NT2/D1 (cell line): ENCODE measurements at regions not wholly inside any gene's neighbourhood (a gene's known extent, or its start where the extent isn't known, plus 50 kb on each side); places are given as distances from the start of the nearest gene placed in this dataset.

Experiments used
- DNase-seq: peaks from one replicate; pipeline ENCODE4 v3.0.0-alpha.2; 2011; ENCODE audit warnings: low read depth, low spot score
- H3K27me3 ChIP-seq: 2 replicates; pipeline ENCODE4 v1.6.0; 2011; ENCODE audit warnings: mild to moderate bottlenecking; ENCODE audit not compliant: insufficient read length, insufficient read depth
- H3K36me3 ChIP-seq: 2 replicates; pipeline ENCODE4 v1.6.1; 2011; ENCODE audit warnings: mild to moderate bottlenecking, low read length, mixed read lengths; ENCODE audit not compliant: insufficient read depth, insufficient read length
- H3K4me1 ChIP-seq: 2 replicates; pipeline ENCODE4 v1.5.1; 2011; ENCODE audit not compliant: insufficient read depth, insufficient read length
- H3K4me3 ChIP-seq: 2 replicates; pipeline ENCODE4 v1.5.1; 2011; ENCODE audit warnings: low read depth; ENCODE audit not compliant: insufficient read length
- H3K9ac ChIP-seq: 2 replicates; pipeline ENCODE4 v1.6.0; 2011; ENCODE audit warnings: low read depth; ENCODE audit not compliant: insufficient read length
- H3K9me3 ChIP-seq: 2 replicates; pipeline ENCODE4 v1.5.1; 2011; ENCODE audit warnings: mild to moderate bottlenecking, low read length; ENCODE audit not compliant: insufficient read depth
- SUZ12 ChIP-seq: IDR thresholded peaks from 2 replicates; pipeline ENCODE4 v1.6.1; 2011; ENCODE audit not compliant: insufficient read length, insufficient read depth; ENCODE audit errors: extremely low read depth
- YY1 ChIP-seq: IDR thresholded peaks from 2 replicates; pipeline ENCODE4 v1.6.1; 2011; ENCODE audit not compliant: insufficient read length, insufficient read depth
- ZNF274 ChIP-seq: IDR thresholded peaks from 2 replicates; pipeline ENCODE4 v1.6.1; 2011; ENCODE audit warnings: mild to moderate bottlenecking, low read depth, low read length

DNA sequence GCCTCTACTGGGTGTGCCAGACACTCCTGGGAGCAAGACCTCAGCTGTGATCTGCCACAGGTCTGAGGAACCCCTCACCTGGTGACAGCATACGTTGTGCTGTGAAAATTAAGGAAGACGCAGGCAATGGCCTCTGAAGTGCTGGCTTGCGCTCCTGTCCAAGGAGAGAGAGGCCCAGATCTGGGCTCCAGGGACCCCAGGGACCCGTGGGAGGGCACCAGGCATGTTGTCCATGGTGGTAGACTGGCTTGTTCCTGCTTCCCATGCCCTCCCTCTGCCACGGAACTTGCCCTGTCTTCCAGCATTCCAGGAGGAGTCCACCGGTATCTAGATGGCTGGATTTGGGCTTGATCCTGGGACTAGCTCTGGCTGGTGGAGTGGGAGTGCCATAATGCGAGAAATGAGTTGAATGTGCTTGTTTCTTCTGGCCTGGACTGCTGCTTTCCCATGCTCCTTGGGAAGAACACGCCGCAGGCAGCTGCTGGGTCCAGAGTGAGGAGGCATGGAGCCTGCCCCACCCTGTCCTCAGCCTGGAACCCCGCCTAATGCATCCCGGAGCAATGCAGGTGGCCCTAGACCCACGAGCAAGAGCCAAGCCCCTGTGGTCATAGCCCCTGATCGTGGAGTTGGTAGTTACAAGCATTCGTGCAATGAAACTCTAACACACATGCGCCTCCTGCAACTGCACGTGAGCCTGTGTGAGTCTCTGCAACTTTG is 190.2 kb downstream of the TEX29 start:
- Histone ChIP-seq H3K9me3 (no peaks in the 10 kb centered on the region), H3K4me1 (peaks cover 2% of the 10 kb centered on the region), H3K4me3 (no peak overlapping the region), H3K36me3 (no peaks in the 10 kb centered on the region), H3K9ac (no peak overlapping the region), H3K27me3 (no peaks in the 10 kb centered on the region)
- TF ChIP-seq SUZ12 (no peak), YY1 (no peak), ZNF274 (no peak)
- DNase-seq: no peak

- H3K4me1 ChIP-seq: peaks cover 2% of the 10 kb centered on the region
- no peaks in the 10 kb centered on the region for H3K36me3 ChIP-seq
- H3K4me3 ChIP-seq: no peak overlapping the region
- TF ChIP-seq ZNF274 (no peak), YY1 (no peak), SUZ12 (no peak)
- H3K27me3 ChIP-seq: no peaks in the 10 kb centered on the region
- DNase-seq: no peak
- no peaks in the 10 kb centered on the region for H3K9me3 ChIP-seq
- no peak overlapping the region for H3K9ac ChIP-seq
These were observed 190.8 kb downstream of the TEX29 start for GRCh38 chr13:111511219-111511732.

DNA sequence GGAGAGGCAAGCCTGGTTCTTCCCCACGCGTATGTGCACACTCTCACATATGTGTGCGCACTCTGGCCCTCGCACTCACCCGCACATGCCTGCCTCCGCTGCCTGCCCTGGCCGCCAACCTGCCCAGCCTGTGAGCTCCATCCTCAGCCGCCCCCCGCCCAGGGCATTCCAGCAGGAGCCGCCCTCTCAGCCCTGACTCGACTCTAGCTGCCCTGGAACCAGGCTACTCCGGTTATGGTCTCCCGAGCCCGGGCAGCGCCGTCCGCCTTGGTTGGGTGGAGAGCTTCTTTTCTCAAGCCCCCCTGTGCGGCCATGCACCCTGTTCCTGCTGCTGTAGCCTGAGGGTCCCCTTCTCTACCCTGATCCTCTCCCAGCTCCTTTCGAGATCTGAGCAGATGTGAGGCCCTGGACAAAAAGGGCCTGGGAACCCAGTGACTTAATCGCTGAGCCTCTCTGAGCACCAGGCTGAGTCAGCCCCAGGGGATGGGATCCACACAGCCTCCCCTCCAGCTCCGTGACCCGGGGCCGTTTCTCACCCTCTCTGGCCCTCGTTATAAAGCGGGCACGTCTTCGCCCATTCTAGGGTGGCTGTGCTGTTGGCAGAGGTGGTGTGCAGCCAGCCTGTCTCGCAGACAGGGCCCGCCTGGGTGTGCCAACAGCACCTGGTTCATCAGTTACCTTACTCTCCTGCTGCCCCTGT is 191.5 kb downstream of the TEX29 start:
- DNase-seq: no peak
- H3K4me3 ChIP-seq: no peak overlapping the region
- no peaks in the 10 kb centered on the region for H3K36me3 ChIP-seq
- H3K4me1 ChIP-seq: peaks cover 2% of the 10 kb centered on the region
- H3K9me3 ChIP-seq: no peaks in the 10 kb centered on the region
- no peak overlapping the region for H3K9ac ChIP-seq
- no peak for TF ChIP-seq YY1
- TF ChIP-seq ZNF274: no peak
- TF ChIP-seq SUZ12: no peak
- no peaks in the 10 kb centered on the region for H3K27me3 ChIP-seq

- TF ChIP-seq YY1 (no peak), SUZ12 (no peak)
- Histone ChIP-seq H3K36me3 (no peaks in the 10 kb centered on the region), H3K4me1 (peaks cover 2% of the 10 kb centered on the region), H3K9me3 (no peaks in the 10 kb centered on the region), H3K9ac (no peak overlapping the region), H3K4me3 (no peak overlapping the region), H3K27me3 (no peaks in the 10 kb centered on the region)
- DNase-seq: no peak
These were observed 192.3 kb downstream of the TEX29 start for GRCh38 chr13:111512707-111513106.

DNA sequence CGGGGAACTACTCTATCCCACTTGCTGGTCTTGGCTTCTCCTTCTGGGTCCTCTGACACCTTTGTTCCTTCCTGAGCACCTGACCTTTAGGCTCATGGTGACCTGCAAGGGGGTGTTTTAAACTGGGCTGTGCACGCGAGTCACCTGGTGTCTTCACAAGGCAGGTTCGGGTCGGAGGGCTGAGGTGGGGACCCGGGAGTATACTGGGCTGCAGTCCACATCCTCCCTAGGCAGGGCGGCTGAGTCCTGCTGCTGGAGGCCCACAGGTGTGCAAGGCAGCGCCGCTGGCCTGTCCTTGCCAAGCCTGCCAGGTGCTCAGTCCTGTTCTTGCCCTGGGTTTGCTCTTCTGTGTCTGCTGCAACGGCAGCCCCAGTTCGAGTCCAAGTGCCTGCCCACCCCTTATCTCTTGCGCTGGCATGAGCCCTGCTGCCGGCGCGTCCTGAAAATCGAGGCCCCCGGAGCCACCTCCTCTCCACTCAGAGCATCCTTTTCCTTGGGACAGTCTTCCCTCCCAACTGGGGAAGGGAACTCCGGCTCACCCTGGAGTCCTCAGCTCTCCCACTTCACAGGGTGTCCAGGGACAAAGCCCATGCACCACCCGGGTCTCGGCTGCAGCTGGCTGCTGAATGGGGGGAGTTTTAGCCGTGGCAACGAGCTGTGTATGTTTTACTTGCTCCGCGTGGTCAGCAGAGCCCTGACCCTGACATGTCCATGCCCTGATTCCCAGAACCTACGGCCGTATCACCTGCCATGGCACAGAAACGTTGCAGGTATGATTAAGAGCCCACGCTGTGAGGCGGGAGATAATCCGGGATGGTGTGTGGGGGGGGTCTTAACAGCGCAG is 193.5 kb downstream of the TEX29 start:
- Histone ChIP-seq H3K9me3 (no peaks in the 10 kb centered on the region), H3K27me3 (no peaks in the 10 kb centered on the region)

GRCh38 chr13:111514610-111515306 is 194.3 kb downstream of the TEX29 start:
- H3K4me1 ChIP-seq: peaks cover 2% of the 10 kb centered on the region
- no peak for TF ChIP-seq SUZ12
- TF ChIP-seq ZNF274: no peak
- TF ChIP-seq YY1: no peak
- no peak for DNase-seq
- H3K9me3 ChIP-seq: no peaks in the 10 kb centered on the region
- no peaks in the 10 kb centered on the region for H3K36me3 ChIP-seq
- H3K4me3 ChIP-seq: no peak overlapping the region
- H3K9ac ChIP-seq: no peak overlapping the region
- H3K27me3 ChIP-seq: no peaks in the 10 kb centered on the region

More for the DNA sequence above, 193.5 kb downstream of the TEX29 start:
- Histone ChIP-seq H3K4me3 (no peak overlapping the region), H3K9ac (no peak overlapping the region), H3K36me3 (no peaks in the 10 kb centered on the region), H3K4me1 (peaks cover 2% of the 10 kb centered on the region)
- TF ChIP-seq SUZ12: no peak
- no peak for TF ChIP-seq ZNF274
- TF ChIP-seq YY1: no peak
- DNase-seq: no peak

- Histone ChIP-seq H3K4me1 (peaks cover 2% of the 10 kb centered on the region), H3K27me3 (no peaks in the 10 kb centered on the region), H3K9ac (no peak overlapping the region), H3K9me3 (no peaks in the 10 kb centered on the region), H3K36me3 (no peaks in the 10 kb centered on the region), H3K4me3 (no peak overlapping the region)
- no peak for TF ChIP-seq ZNF274
- no peak for TF ChIP-seq SUZ12
- no peak for TF ChIP-seq YY1
- no peak for DNase-seq
These were observed 194.8 kb downstream of the TEX29 start for GRCh38 chr13:111515307-111515617.
